Smooth muscle cell (in vitro differentiated cells): ENCODE measurements at regions not wholly inside any gene's neighbourhood (a gene's known extent, or its start where the extent isn't known, plus 50 kb on each side); places are given as distances from the start of the nearest gene placed in this dataset.

Experiments used
- DNase-seq: peaks from one replicate; lab custom pipeline; 2025; ENCODE audit not compliant: unreplicated experiment; lab: John Stamatoyannopoulos, UW
- H2AFZ ChIP-seq: fragments of 200-600 bp; sonication (generic); 2 replicates; pipeline ENCODE4 v1.6.0; 2016; ENCODE audit warnings: antibody characterized with exemption, low read depth, mild to moderate bottlenecking
- H3F3A ChIP-seq: fragments of 200-600 bp; sonication (generic); 2 replicates; pipeline ENCODE4 v1.6.0; 2017; ENCODE audit warnings: antibody characterized with exemption, low read depth
- H3K27ac ChIP-seq: fragments of 200-600 bp; sonication (generic); 2 replicates; pipeline ENCODE4 v1.5.1; 2016; ENCODE audit warnings: low read depth, mild to moderate bottlenecking
- H3K27me3 ChIP-seq: fragments of 200-600 bp; sonication (generic); 2 replicates; pipeline ENCODE4 v1.6.1; 2016; ENCODE audit warnings: low read depth, mild to moderate bottlenecking
- H3K36me3 ChIP-seq: fragments of 200-600 bp; sonication (generic); 2 replicates; pipeline ENCODE4 v1.5.1; 2016; ENCODE audit warnings: low read depth
- H3K4me1 ChIP-seq: fragments of 200-600 bp; sonication (generic); 2 replicates; pipeline ENCODE4 v1.5.1; 2016; ENCODE audit warnings: low read depth
- H3K4me2 ChIP-seq: fragments of 200-600 bp; sonication (generic); 2 replicates; pipeline ENCODE4 v1.6.0; 2016; ENCODE audit warnings: mild to moderate bottlenecking
- H3K4me3 ChIP-seq: fragments of 200-600 bp; sonication (generic); 2 replicates; pipeline ENCODE4 v1.5.1; 2016; ENCODE audit warnings: mild to moderate bottlenecking
- H3K79me2 ChIP-seq: fragments of 200-600 bp; sonication (generic); 2 replicates; pipeline ENCODE4 v1.6.0; 2016; ENCODE audit warnings: low read depth, mild to moderate bottlenecking
- H3K9ac ChIP-seq: fragments of 200-600 bp; sonication (generic); 2 replicates; pipeline ENCODE4 v1.6.0; 2016; ENCODE audit warnings: low read depth
- H3K9me3 ChIP-seq: fragments of 200-600 bp; sonication (generic); replicated peaks from 2 replicates; pipeline ENCODE4 v1.5.1; 2016; ENCODE audit warnings: low read depth
- H4K20me1 ChIP-seq: fragments of 200-600 bp; sonication (generic); 2 replicates; pipeline ENCODE4 v1.6.0; 2016; ENCODE audit warnings: low read depth
- CTCF ChIP-seq: fragments of 200-600 bp; sonication (generic); IDR thresholded peaks from 2 replicates; pipeline ENCODE4 v1.5.1; 2017; ENCODE audit warnings: borderline replicate concordance, mild to moderate bottlenecking, antibody characterized with exemption; ENCODE audit not compliant: insufficient read depth, poor library complexity, severe bottlenecking
- WGBS: methylation state at CpG from one replicate; pipeline ENCODE4 v1.1.7; 2016; ENCODE audit warnings: low lambda C conversion rate; 5-methylcytosine and 5-hydroxymethylcytosine counted together

DNA sequence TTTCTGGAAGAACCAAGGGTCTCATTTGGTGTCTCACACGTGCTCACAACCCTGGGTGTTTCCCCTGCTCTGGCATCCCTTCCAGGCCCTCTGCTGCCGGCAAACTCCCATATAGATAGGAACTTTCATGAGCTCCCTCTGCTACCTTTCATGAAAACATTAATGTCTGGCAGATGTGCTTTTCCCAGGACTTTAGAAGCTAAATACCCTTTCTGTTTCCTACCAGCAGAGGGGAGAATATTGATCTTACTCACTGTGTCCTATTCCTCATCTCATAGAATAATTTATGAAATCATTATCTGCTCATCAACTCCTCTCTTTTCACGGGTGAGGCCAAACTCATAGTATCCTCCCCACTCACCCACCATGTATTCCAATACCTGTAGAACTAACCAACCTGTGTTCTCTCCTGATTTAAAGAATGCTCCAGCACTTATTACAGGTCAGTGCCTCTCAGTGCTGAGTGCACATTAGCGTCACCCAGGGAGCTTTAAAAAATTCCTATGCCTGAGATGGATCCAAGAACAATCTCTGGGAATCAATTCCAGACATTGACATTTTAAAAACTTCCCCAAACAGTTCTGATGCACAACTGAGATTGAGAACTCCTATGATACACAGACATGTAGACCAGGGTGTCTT, 298.5 kb upstream of the JAG1 start:
- Histone ChIP-seq H3K27ac (no peak overlapping the region), H3K79me2 (no peaks in the 10 kb centered on the region), H2AFZ (no peak overlapping the region), H4K20me1 (no peaks in the 10 kb centered on the region), H3K27me3 (no peaks in the 10 kb centered on the region), H3K4me3 (no peak overlapping the region), H3K9me3 (no peaks in the 10 kb centered on the region), H3K4me2 (no peak overlapping the region), H3K4me1 (no peaks in the 10 kb centered on the region), H3K9ac (no peak overlapping the region), H3K36me3 (no peaks in the 10 kb centered on the region), H3F3A (no peaks in the 10 kb centered on the region)
- no peak for DNase-seq
- no peak for TF ChIP-seq CTCF
- 67% methylated on average over 4 of the region's 4 CpGs for WGBS

- no peaks in the 10 kb centered on the region for H4K20me1 ChIP-seq
- 92% methylated on average over 6 of the region's 6 CpGs for WGBS
- H3K4me2 ChIP-seq: no peak overlapping the region
- H2AFZ ChIP-seq: no peak overlapping the region
- no peak for TF ChIP-seq CTCF
- DNase-seq: no peak
- no peaks in the 10 kb centered on the region for H3K27me3 ChIP-seq
- H3K79me2 ChIP-seq: no peaks in the 10 kb centered on the region
- H3K9me3 ChIP-seq: no peaks in the 10 kb centered on the region
- H3F3A ChIP-seq: no peaks in the 10 kb centered on the region
- H3K4me1 ChIP-seq: no peaks in the 10 kb centered on the region
- no peak overlapping the region for H3K9ac ChIP-seq
- no peak overlapping the region for H3K4me3 ChIP-seq
- no peak overlapping the region for H3K27ac ChIP-seq
- H3K36me3 ChIP-seq: no peaks in the 10 kb centered on the region
Measured at GRCh38 chr20:10976051-10976450, 302.3 kb upstream of the JAG1 start.

- Histone ChIP-seq H3K4me3 (no peak overlapping the region), H3K79me2 (no peaks in the 10 kb centered on the region), H3K36me3 (no peaks in the 10 kb centered on the region), H4K20me1 (no peaks in the 10 kb centered on the region), H3K4me2 (no peak overlapping the region), H3K9ac (no peak overlapping the region), H3K4me1 (peaks cover 5% of the 10 kb centered on the region), H3K9me3 (no peaks in the 10 kb centered on the region), H2AFZ (no peak overlapping the region), H3K27me3 (no peaks in the 10 kb centered on the region), H3F3A (peaks cover 3% of the 10 kb centered on the region), H3K27ac (no peak overlapping the region)
- no peak for DNase-seq
- WGBS: over 99% methylated on average over 4 of the region's 4 CpGs
- no peak for TF ChIP-seq CTCF
Measured at GRCh38 chr20:10978019-10978702, 304.4 kb upstream of the JAG1 start.

DNA sequence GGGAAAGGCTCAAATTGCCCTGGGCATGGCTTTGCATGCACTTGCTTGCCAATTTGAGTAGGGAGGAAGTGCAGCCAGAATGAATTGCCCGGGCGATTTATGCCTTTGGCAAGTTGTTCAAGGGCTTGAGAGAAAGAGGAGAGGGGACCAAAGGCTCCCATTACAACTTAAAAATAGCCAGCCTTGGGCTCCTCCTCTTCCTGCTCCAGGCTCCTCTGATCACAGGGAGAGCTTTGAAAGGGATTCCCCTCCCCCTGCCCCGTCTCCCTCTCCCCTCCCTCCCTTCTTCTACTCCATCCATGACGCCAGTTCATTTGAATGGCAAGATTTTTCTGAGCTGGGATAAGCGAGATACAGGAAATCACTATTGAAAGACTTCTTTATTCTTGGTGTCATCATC, 304.9 kb upstream of the JAG1 start:
- Histone ChIP-seq H3K27ac (no peak overlapping the region), H3F3A (peaks cover 3% of the 10 kb centered on the region), H3K4me2 (no peak overlapping the region), H3K9me3 (no peaks in the 10 kb centered on the region), H3K27me3 (no peaks in the 10 kb centered on the region), H3K4me1 (peaks cover 5% of the 10 kb centered on the region), H4K20me1 (no peaks in the 10 kb centered on the region), H2AFZ (no peak overlapping the region), H3K4me3 (no peak overlapping the region), H3K9ac (no peak overlapping the region), H3K79me2 (no peaks in the 10 kb centered on the region), H3K36me3 (no peaks in the 10 kb centered on the region)
- 85% methylated on average over 4 of the region's 5 CpGs for WGBS
- TF ChIP-seq CTCF: no peak
- DNase-seq: no peak
